ENCODE measurements at regions not wholly inside any gene's neighbourhood (a gene's known extent, or its start where the extent isn't known, plus 50 kb on each side); places are given as distances from the start of the nearest gene placed in this dataset.

DNA sequence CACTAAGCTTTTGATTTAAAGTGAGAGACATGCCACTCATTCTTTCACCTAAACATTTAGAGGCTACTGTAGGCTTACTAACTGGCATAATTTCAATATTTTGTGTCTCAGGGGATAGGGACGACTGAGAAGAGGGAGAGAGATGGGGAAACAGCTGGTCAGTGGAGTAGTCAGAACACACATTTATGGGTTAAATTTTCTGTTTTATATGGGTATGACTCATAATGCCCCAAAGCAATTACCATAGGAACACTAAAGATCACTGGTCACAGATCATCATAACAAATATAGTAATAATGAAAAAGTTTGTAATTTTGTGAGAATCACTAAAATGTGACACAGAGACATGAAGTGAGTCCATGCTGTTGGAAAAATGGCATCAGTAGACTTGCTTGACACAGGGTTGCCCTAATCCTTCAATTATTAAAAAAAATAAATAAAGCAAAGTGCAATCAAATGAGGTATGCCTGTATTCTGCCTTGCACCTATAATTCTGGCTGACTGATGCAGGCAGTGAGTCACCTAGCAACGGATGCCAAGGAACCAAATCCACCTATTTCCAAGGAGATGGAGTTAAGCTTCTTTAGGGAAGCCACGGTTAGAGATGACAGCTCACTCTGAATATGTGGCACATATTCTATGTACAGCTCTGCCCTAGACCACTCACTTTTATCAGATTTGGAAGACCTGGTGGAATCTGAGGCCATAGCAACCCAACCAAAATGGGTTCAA is 166.1 kb downstream of the MARCHF11 start:
- no peaks in the 10 kb centered on the region for H3K4me1 ChIP-seq
- H3K27me3 ChIP-seq: no peaks in the 10 kb centered on the region
- H3K4me3 ChIP-seq: no peak overlapping the region
- no peak overlapping the region for H3K27ac ChIP-seq
- TF ChIP-seq, protein P1, sequence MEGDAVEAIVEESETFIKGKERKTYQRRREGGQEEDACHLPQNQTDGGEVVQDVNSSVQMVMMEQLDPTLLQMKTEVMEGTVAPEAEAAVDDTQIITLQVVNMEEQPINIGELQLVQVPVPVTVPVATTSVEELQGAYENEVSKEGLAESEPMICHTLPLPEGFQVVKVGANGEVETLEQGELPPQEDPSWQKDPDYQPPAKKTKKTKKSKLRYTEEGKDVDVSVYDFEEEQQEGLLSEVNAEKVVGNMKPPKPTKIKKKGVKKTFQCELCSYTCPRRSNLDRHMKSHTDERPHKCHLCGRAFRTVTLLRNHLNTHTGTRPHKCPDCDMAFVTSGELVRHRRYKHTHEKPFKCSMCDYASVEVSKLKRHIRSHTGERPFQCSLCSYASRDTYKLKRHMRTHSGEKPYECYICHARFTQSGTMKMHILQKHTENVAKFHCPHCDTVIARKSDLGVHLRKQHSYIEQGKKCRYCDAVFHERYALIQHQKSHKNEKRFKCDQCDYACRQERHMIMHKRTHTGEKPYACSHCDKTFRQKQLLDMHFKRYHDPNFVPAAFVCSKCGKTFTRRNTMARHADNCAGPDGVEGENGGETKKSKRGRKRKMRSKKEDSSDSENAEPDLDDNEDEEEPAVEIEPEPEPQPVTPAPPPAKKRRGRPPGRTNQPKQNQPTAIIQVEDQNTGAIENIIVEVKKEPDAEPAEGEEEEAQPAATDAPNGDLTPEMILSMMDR (IDR thresholded peaks at IDR 0.05): no peak
- H3K36me3 ChIP-seq: no peaks in the 10 kb centered on the region
- peaks cover 0 to 15% of the 10 kb centered on the region in 2 donors for H3K9me3 ChIP-seq
- DNase-seq (ENCODE audit: low spot score): no peak

DNA sequence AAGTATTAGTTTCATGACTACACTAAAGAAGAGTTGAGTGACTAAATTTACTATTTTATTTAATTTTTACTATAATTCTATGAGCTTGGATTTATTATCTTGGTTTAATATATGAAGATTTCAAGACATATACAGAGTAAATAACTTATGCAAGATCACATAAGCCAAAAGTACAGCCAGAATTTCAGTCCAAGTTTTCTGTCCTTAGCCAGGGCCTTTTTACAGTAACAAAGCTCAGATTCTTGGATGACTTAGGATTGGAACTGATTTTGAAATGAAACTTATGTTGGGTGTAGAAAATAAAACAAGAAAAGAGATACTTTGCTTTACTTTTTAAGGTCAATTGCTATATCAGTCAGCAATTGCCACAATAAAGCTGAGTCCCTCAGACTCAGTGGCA is 170.3 kb downstream of the MARCHF11 start:
- H3K9me3 ChIP-seq: peaks cover 0 to 15% of the 10 kb centered on the region in 2 donors
- H3K4me3 ChIP-seq: no peak overlapping the region

DNA sequence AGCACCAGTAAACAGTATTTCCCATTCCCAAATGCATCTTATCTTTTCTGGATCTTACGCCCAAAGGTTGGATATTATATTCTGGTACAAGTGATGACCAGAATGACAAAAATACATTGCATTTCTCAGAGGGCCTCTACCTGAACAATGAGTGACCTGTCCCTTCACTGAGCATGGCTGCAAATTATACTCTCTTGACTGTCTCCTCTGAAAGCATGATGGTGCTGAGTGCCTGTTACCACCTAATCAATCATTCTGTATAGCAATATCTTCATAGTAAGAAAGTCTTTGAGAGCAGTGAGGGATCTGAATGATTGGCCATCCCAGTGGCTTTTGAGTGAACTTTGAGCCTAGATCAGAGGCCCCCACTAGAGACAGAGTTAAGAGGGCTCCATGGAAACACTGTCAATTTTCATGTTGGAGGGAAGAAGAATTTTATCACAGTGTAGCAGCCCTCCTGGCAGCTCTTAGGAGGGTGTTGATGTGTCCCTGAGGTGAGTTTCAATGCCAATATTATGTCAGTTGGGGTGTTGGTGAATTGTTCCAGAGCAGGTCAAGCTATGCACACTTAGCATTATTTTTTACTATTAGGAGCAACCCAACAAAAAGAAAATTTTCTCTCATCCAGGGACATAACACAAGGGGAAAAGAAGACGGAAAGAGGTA is 171.7 kb downstream of the MARCHF11 start:
- Histone ChIP-seq H3K36me3 (no peaks in the 10 kb centered on the region), H3K4me3 (no peak overlapping the region), H3K27me3 (no peaks in the 10 kb centered on the region), H3K4me1 (no peaks in the 10 kb centered on the region), H3K27ac (peak overlapping the region in 1 of 2 donors; percentile 66), H3K9me3 (peaks cover 0 to 15% of the 10 kb centered on the region in 2 donors)
- TF ChIP-seq, protein P1 (IDR thresholded peaks at IDR 0.05): no peak
- DNase-seq (ENCODE audit: low spot score): no peak

More for the DNA sequence above, 170.3 kb downstream of the MARCHF11 start:
- DNase-seq (ENCODE audit: low spot score): no peak
- Histone ChIP-seq H3K27ac (no peak overlapping the region), H3K36me3 (no peaks in the 10 kb centered on the region), H3K4me1 (no peaks in the 10 kb centered on the region), H3K27me3 (no peaks in the 10 kb centered on the region)
- TF ChIP-seq, protein P1 (IDR thresholded peaks at IDR 0.05): no peak

DNA sequence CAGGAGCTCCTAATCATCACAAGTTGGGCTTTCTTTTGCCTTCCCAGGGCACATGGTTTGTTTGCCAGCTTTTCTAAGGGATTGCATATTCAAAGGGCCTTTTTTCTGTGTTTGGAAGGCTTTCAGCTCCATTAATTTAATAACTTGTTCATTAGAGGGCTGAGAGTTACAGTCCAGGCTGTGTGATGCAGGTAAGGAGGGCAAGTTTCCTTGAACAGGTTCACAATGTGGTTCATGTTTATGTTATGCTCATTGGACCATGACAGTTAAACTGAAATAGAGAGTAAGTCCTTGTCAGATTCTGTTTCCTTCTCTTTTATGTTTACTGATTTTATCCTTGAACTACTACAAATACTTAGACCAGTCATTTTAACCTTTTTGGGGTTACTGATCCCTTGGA is 174.4 kb downstream of the MARCHF11 start:
- Histone ChIP-seq H3K36me3 (no peaks in the 10 kb centered on the region), H3K27me3 (no peaks in the 10 kb centered on the region), H3K4me1 (no peaks in the 10 kb centered on the region), H3K27ac (no peak overlapping the region), H3K9me3 (peaks cover 0 to 22% of the 10 kb centered on the region in 2 donors), H3K4me3 (no peak overlapping the region)
- TF ChIP-seq, protein P1 (IDR thresholded peaks at IDR 0.05): no peak
- DNase-seq (ENCODE audit: low spot score): no peak

DNA sequence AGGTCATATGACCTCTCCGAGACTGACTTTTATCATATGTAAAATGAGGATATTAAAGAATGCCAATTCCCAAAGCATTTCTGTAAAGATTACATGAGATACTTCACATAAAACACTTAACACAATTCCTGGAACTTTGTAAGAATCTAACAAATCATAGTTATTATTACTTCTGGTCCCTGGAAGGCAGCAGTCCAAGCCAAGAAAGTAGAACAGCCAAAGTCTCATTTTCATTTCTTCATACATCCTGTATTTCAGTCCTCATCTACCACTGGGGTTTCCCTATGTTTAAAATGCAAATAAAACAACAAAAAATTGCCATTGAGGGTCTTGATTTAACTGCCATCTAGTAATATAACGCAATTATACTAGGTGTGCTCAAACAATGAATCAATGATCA is 179.5 kb downstream of the MARCHF11 start:
- no peaks in the 10 kb centered on the region for H3K4me1 ChIP-seq
- no peak for DNase-seq (ENCODE audit: low spot score)
- TF ChIP-seq, protein P1 (IDR thresholded peaks at IDR 0.05): no peak
- no peaks in the 10 kb centered on the region for H3K36me3 ChIP-seq
- H3K27ac ChIP-seq: no peak overlapping the region
- H3K27me3 ChIP-seq: no peaks in the 10 kb centered on the region
- H3K4me3 ChIP-seq: no peak overlapping the region
- peaks cover 0 to 8% of the 10 kb centered on the region in 2 donors for H3K9me3 ChIP-seq
